H1 (cell line): ENCODE measurements at regions not wholly inside any gene's neighbourhood (a gene's known extent, or its start where the extent isn't known, plus 50 kb on each side); places are given as distances from the start of the nearest gene placed in this dataset.

Experiments used
- CTCF ChIA-PET: fragments of 300-600 bp; sonication (Branson Sonifier 250); formaldehyde crosslinking; loops from one replicate; lab custom pipeline; 2021; ENCODE audit not compliant: partially characterized antibody; lab: Charles Lee
- POLR2A ChIA-PET: fragments of 300-600 bp; sonication (Branson Sonifier 250); formaldehyde crosslinking; loops from one replicate; lab custom pipeline; 2021; ENCODE audit warnings: inconsistent platforms; ENCODE audit not compliant: partially characterized antibody; lab: Charles Lee
- DNase-seq, 2 experiments: peaks; one replicate each; pipeline versions ENCODE4 v3.0.0 to v3.0.0-alpha.2; 2010 to 2022; ENCODE audit warnings: low spot score in 2 of 2, low read depth in 1 of 2, mixed read lengths in 1 of 2
- FAIRE-seq: peaks from 2 replicates; lab custom pipeline; 2011; peaks lifted over from hg19 to GRCh38; lab: Jason Lieb, UNC
- H2AFZ ChIP-seq: 2 replicates; pipeline ENCODE4 v1.8.1; 2012; ENCODE audit warnings: low read length, inconsistent platforms
- H2AK5ac ChIP-seq: 2 replicates; pipeline ENCODE4 v1.6.1; 2013; ENCODE audit warnings: low read depth, low read length
- H2BK120ac ChIP-seq: replicated peaks from 2 replicates; pipeline ENCODE3; 2013; ENCODE audit warnings: low read depth, low read length, inconsistent platforms
- H2BK12ac ChIP-seq: 2 replicates; pipeline ENCODE4 v1.6.1; 2013; ENCODE audit warnings: low read depth, low read length
- H2BK15ac ChIP-seq: 2 replicates; pipeline ENCODE4 v1.6.1; 2013; ENCODE audit warnings: low read length
- H2BK20ac ChIP-seq: 2 replicates; pipeline ENCODE4 v1.6.1; 2013; ENCODE audit warnings: low read length
- H2BK5ac ChIP-seq: 2 replicates; pipeline ENCODE4 v1.6.1; 2013; ENCODE audit warnings: low read depth, low read length
- H3K14ac ChIP-seq: 2 replicates; pipeline ENCODE4 v1.6.1; 2013; ENCODE audit warnings: inconsistent platforms; ENCODE audit not compliant: insufficient read length
- H3K18ac ChIP-seq: 2 replicates; pipeline ENCODE4 v1.6.1; 2013; ENCODE audit warnings: low read length; ENCODE audit errors: extremely low read depth
- H3K23ac ChIP-seq: 2 replicates; pipeline ENCODE4 v1.6.1; 2013; ENCODE audit warnings: inconsistent platforms; ENCODE audit not compliant: insufficient read length
- H3K23me2 ChIP-seq: 2 replicates; pipeline ENCODE4 v1.6.1; 2013; ENCODE audit warnings: low read depth, low read length
- H3K27ac ChIP-seq: 2 replicates; pipeline ENCODE4 v1.6.1; 2011; ENCODE audit warnings: low read depth, low read length, inconsistent platforms
- H3K27me3 ChIP-seq, 4 experiments: replicated peaks in 1 of 4; 1 replicate in 1 of 4; 2 replicates in 3 of 4; pipeline versions ENCODE4 v1.6.1 to v1.8.1; 2011 to 2013; ENCODE audit warnings: low read length in 3 of 4, mild to moderate bottlenecking in 3 of 4, inconsistent platforms in 2 of 4, mixed read lengths in 2 of 4, moderate library complexity in 1 of 4; ENCODE audit not compliant: control insufficient read depth in 3 of 4, insufficient read depth in 3 of 4; ENCODE audit errors: extremely low read depth in 1 of 4
- H3K36me3 ChIP-seq, 4 experiments: 2 replicates each; pipeline versions ENCODE4 v1.6.1 to v1.8.1; 2011 to 2013; ENCODE audit warnings: mild to moderate bottlenecking in 4 of 4, low read length in 3 of 4, moderate library complexity in 2 of 4, control low read depth in 1 of 4, inconsistent platforms in 1 of 4; ENCODE audit not compliant: insufficient read depth in 4 of 4, control insufficient read depth in 2 of 4
- H3K4ac ChIP-seq: replicated peaks from 2 replicates; pipeline ENCODE3; 2013; ENCODE audit warnings: low read length, low read depth, mixed read lengths, inconsistent platforms; ENCODE audit not compliant: insufficient read length
- H3K4me1 ChIP-seq, 4 experiments: replicated peaks in 1 of 4; 1 replicate in 1 of 4; 2 replicates in 3 of 4; pipeline versions ENCODE4 v1.6.1 to v1.8.1; 2011 to 2013; ENCODE audit warnings: low read length in 3 of 4, inconsistent platforms in 2 of 4, mixed read lengths in 1 of 4; ENCODE audit not compliant: insufficient read depth in 4 of 4, control insufficient read depth in 3 of 4
- H3K4me2 ChIP-seq, 2 experiments: 2 replicates each; pipeline versions ENCODE4 v1.6.1 to v1.8.1; 2011 to 2013; ENCODE audit warnings: low read depth in 2 of 2, low read length in 2 of 2, control low read depth in 1 of 2, inconsistent platforms in 1 of 2, mild to moderate bottlenecking in 1 of 2; ENCODE audit not compliant: insufficient read depth in 1 of 2
- H3K4me3 ChIP-seq, 4 experiments: fragments of 200-600, 300-600 bp in 1 of 4; sonication (generic), shearing (Covaris generic), sonication (Bioruptor Twin) in 1 of 4; 2 replicates each; pipeline versions ENCODE4 v1.5.1 to v1.8.1; 2011 to 2016; ENCODE audit warnings: low read length in 4 of 4, low read depth in 3 of 4, control low read depth in 2 of 4, inconsistent platforms in 2 of 4, mild to moderate bottlenecking in 2 of 4, mixed read lengths in 1 of 4, moderate library complexity in 1 of 4; ENCODE audit not compliant: insufficient read depth in 2 of 4; ENCODE audit errors: extremely low read depth in 1 of 4
- H3K56ac ChIP-seq: replicated peaks from 2 replicates; pipeline ENCODE3; 2013; ENCODE audit warnings: low read depth, mild to moderate bottlenecking, mixed read lengths, low read length, inconsistent platforms; ENCODE audit not compliant: insufficient read length
- H3K79me1 ChIP-seq: 2 replicates; pipeline ENCODE4 v1.6.1; 2013; ENCODE audit warnings: low read depth, low read length, control low read depth
- H3K79me2 ChIP-seq, 2 experiments: 2 replicates each; pipeline versions ENCODE4 v1.6.1 to v1.8.1; 2012 to 2013; ENCODE audit warnings: low read length in 2 of 2, mild to moderate bottlenecking in 2 of 2, inconsistent platforms in 1 of 2; ENCODE audit not compliant: insufficient read depth in 2 of 2, control insufficient read depth in 1 of 2
- H3K9ac ChIP-seq, 4 experiments: replicated peaks in 1 of 4; 1 replicate in 1 of 4; 2 replicates in 3 of 4; pipeline versions ENCODE4 v1.6.1 to v1.8.1; 2011 to 2013; ENCODE audit warnings: low read depth in 3 of 4, low read length in 3 of 4, control low read depth in 2 of 4, mild to moderate bottlenecking in 2 of 4, moderate library complexity in 2 of 4, inconsistent platforms in 1 of 4; ENCODE audit errors: extremely low read depth in 1 of 4
- H3K9me3 ChIP-seq, 2 experiments: 2 replicates each; pipeline versions ENCODE4 v1.6.1 to v1.8.1; 2012 to 2013; ENCODE audit warnings: mild to moderate bottlenecking in 2 of 2, moderate library complexity in 2 of 2, control low read depth in 1 of 2, inconsistent platforms in 1 of 2, low read depth in 1 of 2, low read length in 1 of 2, mixed read lengths in 1 of 2; ENCODE audit not compliant: insufficient read depth in 2 of 2
- H4K20me1 ChIP-seq, 2 experiments: replicated peaks in 1 of 2; 2 replicates each; pipeline versions ENCODE3 to v1.8.1; 2011 to 2013; ENCODE audit warnings: inconsistent platforms in 2 of 2, low read length in 2 of 2, mild to moderate bottlenecking in 1 of 2; ENCODE audit not compliant: insufficient read depth in 2 of 2, control insufficient read depth in 1 of 2
- H4K5ac ChIP-seq: 2 replicates; pipeline ENCODE4 v1.6.1; 2013; ENCODE audit warnings: low read length, low read depth, mixed read lengths, inconsistent platforms; ENCODE audit not compliant: insufficient read length
- H4K8ac ChIP-seq: 2 replicates; pipeline ENCODE4 v1.8.0; 2013; ENCODE audit warnings: mild to moderate bottlenecking, moderate library complexity, low read length, inconsistent platforms; ENCODE audit not compliant: insufficient read depth; ENCODE audit errors: extremely low read depth
- H4K91ac ChIP-seq: replicated peaks from 2 replicates; pipeline ENCODE3; 2013; ENCODE audit warnings: low read length, mixed read lengths, inconsistent platforms; ENCODE audit not compliant: insufficient read length
- BACH1 ChIP-seq: IDR thresholded peaks from 2 replicates; pipeline ENCODE4 v1.6.1; 2012; ENCODE audit warnings: low read length, improper control_type of control experiment
- CREB1 ChIP-seq: IDR thresholded peaks from 2 replicates; pipeline ENCODE4 v1.6.1; 2012; ENCODE audit warnings: inconsistent platforms
- EGR1 ChIP-seq: IDR thresholded peaks from 2 replicates; pipeline ENCODE4 v1.6.1; 2011; ENCODE audit warnings: low read depth, low read length, borderline replicate concordance
- FOSL1 ChIP-seq: IDR thresholded peaks from 2 replicates; pipeline ENCODE4 v1.6.1; 2011; ENCODE audit warnings: mild to moderate bottlenecking, low read depth, low read length, moderate library complexity; ENCODE audit not compliant: insufficient read depth
- KDM1A ChIP-seq: fragments of 200-600, 300-600 bp; sonication (generic); IDR thresholded peaks from 2 replicates; pipeline ENCODE4 v1.7.1; 2016; ENCODE audit warnings: mild to moderate bottlenecking, low read length, borderline replicate concordance
- KDM4A ChIP-seq: IDR thresholded peaks from one replicate; pipeline ENCODE4 v1.7.1; 2012; ENCODE audit warnings: low read depth, mild to moderate bottlenecking, moderate library complexity, low read length, inconsistent platforms; ENCODE audit not compliant: severe bottlenecking
- MAFK ChIP-seq: IDR thresholded peaks from 2 replicates; pipeline ENCODE4 v1.6.1; 2012; ENCODE audit warnings: low read depth, mild to moderate bottlenecking, improper control_type of control experiment, low read length
- NRF1 ChIP-seq: IDR thresholded peaks from 2 replicates; pipeline ENCODE4 v1.6.1; 2011; ENCODE audit warnings: mild to moderate bottlenecking, low read depth, low read length, improper control_type of control experiment
- PHF8 ChIP-seq: fragments of 200-600 bp; sonication (generic); conservative IDR thresholded peaks from 2 replicates; pipeline ENCODE4 v1.7.1; 2012; ENCODE audit warnings: low read depth, mild to moderate bottlenecking, inconsistent platforms, low read length, moderate library complexity
- POLR2AphosphoS5 ChIP-seq: IDR thresholded peaks from 2 replicates; pipeline ENCODE4 v1.6.1; 2011; ENCODE audit warnings: low read depth, low read length
- RBBP5 ChIP-seq: IDR thresholded peaks from 2 replicates; pipeline ENCODE4 v1.7.1; 2012; ENCODE audit warnings: low read depth, mild to moderate bottlenecking, inconsistent platforms, low read length, moderate library complexity, borderline replicate concordance
- RNF2 ChIP-seq: fragments of 200-900, 300-1000 bp; sonication (generic); IDR thresholded peaks from 2 replicates; pipeline ENCODE4 v1.7.1; 2016; ENCODE audit warnings: borderline replicate concordance, low read depth, mild to moderate bottlenecking, antibody characterized with exemption, low read length; ENCODE audit not compliant: poor library complexity, severe bottlenecking; ENCODE audit errors: missing control alignments
- SP4 ChIP-seq: IDR thresholded peaks from 2 replicates; pipeline ENCODE4 v1.6.1; 2012; ENCODE audit warnings: low read length, inconsistent platforms
- SUZ12 ChIP-seq: fragments of 200-600 bp; sonication (generic); IDR thresholded peaks from 2 replicates; pipeline ENCODE4 v1.6.1; 2012; ENCODE audit warnings: mild to moderate bottlenecking, inconsistent platforms, low read length, moderate library complexity, mixed read lengths
- TAF7 ChIP-seq: optimal IDR thresholded peaks from 2 replicates; pipeline ENCODE3; 2011; ENCODE audit warnings: low read depth, mild to moderate bottlenecking, inconsistent platforms, low read length, moderate library complexity, borderline replicate concordance
- WGBS, 2 experiments: shearing (Covaris generic) in 1 of 2; methylation state at CpG; one replicate each; pipeline versions ENCODE4 v1.1.6 to v1.1.7; 2013 to 2015; ENCODE audit warnings: low lambda C conversion rate in 2 of 2, mixed read lengths in 2 of 2, inconsistent platforms in 1 of 2, low coverage in 1 of 2, missing lambda C conversion rate in 1 of 2; ENCODE audit not compliant: insufficient replicate concordance in 2 of 2, insufficient coverage in 1 of 2, insufficient read length in 1 of 2; ENCODE audit errors: extremely low coverage in 1 of 2, missing lambda C conversion rate in 1 of 2; 5-methylcytosine and 5-hydroxymethylcytosine counted together

- no peak overlapping the region for H3K56ac ChIP-seq
- no peak overlapping the region for H3K18ac ChIP-seq
- ChIA-PET CTCF (interaction anchor here (1.8 kb wide), 1 partner anchor 11 kb away, joined by 9 read pairs; no protein-coding TSS in a partner anchor), POLR2A (no interaction called here)
- H3K23me2 ChIP-seq, result no peaks in the 10 kb centered on the region
- no peak overlapping the region for H3K4ac ChIP-seq
- H3K4me3 ChIP-seq, result no peak overlapping the region
- no peaks in the 10 kb centered on the region; a peak in 1 of 8 replicates for H3K36me3 ChIP-seq
- no peak overlapping the region for H3K4me2 ChIP-seq
- no peak for DNase-seq
- H2BK120ac ChIP-seq, result no peak overlapping the region
- no peaks in the 10 kb centered on the region for H3K79me2 ChIP-seq
- H4K5ac ChIP-seq, result no peak overlapping the region
- no peaks in the 10 kb centered on the region for H3K4me1 ChIP-seq
- H3K27ac ChIP-seq, result no peak overlapping the region
- no peak overlapping the region for H2AK5ac ChIP-seq
- H3K14ac ChIP-seq, result no peak overlapping the region
- WGBS, 2 experiments, result 90% methylated on average over 2 of the region's 2 CpGs; no CpG with 5 or more reads in 1 of the 2 experiments
- H2BK20ac ChIP-seq, result no peak overlapping the region
- no peak overlapping the region for H3K23ac ChIP-seq
- no peak for FAIRE-seq
- H2BK12ac ChIP-seq, result no peak overlapping the region
- no peak overlapping the region for H3K9ac ChIP-seq
- no peaks in the 10 kb centered on the region for H4K20me1 ChIP-seq
- H3K9me3 ChIP-seq, result no peaks in the 10 kb centered on the region
- H3K27me3 ChIP-seq, result no peaks in the 10 kb centered on the region
- no peak overlapping the region for H4K8ac ChIP-seq
- no peak overlapping the region for H2BK15ac ChIP-seq
- H4K91ac ChIP-seq, result no peak overlapping the region
- H3K79me1 ChIP-seq, result no peaks in the 10 kb centered on the region
- no peak overlapping the region for H2AFZ ChIP-seq
- H2BK5ac ChIP-seq, result no peak overlapping the region
- TF ChIP-seq SUZ12, result no peak
- no peak for TF ChIP-seq KDM1A
- no peak for TF ChIP-seq POLR2AphosphoS5
- no peak for TF ChIP-seq EGR1
- no peak for TF ChIP-seq KDM4A
- no peak for TF ChIP-seq RNF2
- TF ChIP-seq BACH1, result no peak
- TF ChIP-seq MAFK, result no peak
- no peak for TF ChIP-seq PHF8
- no peak for TF ChIP-seq NRF1
- no peak for TF ChIP-seq CREB1
- no peak for TF ChIP-seq SP4
- TF ChIP-seq TAF7, result no peak
- no peak for TF ChIP-seq RBBP5
- TF ChIP-seq FOSL1, result no peak
Observed at GRCh38 chr6:113317442-113317841, 539.7 kb upstream of the MARCKS start.
